Glomerular endothelial cell (primary cell): ENCODE measurements at regions not wholly inside any gene's neighbourhood (a gene's known extent, or its start where the extent isn't known, plus 50 kb on each side); places are given as distances from the start of the nearest gene placed in this dataset.

Source experiments
- DNase-seq: peaks from one replicate; pipeline ENCODE4 v3.0.0-alpha.2; 2011; ENCODE audit warnings: low read depth, low spot score; ENCODE audit errors: extremely low read depth

- no peak for DNase-seq
Measured at GRCh38 chr6:84425971-84426705, 198.7 kb upstream of the CEP162 start.

- no peak for DNase-seq
Measured at GRCh38 chr6:84424956-84425355, 197.5 kb upstream of the CEP162 start.

DNA sequence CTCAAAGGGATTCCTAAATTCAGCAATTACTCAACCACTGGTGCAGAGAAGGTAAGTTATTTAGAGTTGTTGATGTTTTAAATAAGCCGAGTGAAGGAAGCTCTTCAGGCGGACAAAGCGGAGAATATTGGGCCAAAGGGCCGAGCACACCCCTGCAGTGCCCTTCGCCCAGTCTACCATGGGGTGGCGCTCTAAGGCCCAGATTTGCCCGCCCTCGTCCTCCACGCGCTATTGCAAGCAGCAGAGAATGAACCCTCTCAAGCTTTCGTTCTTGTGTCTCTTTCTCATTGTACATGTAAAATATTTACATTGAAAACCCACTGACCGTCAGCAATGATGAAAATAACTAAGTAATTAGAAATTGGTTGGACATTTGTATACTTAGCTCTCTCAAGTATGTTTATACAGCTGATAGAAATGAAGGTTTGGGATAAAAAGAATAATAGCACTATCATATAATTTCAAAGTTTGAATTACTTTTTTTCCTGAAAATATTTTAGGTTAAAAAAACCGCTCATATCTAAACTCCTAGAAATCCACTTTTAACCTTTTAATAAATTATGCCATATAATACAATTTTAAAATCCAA, 195.0 kb upstream of the CEP162 start:
- DNase-seq = peak; percentile 23

GRCh38 chr6:84421031-84421430, 193.6 kb upstream of the CEP162 start:
- no peak for DNase-seq

DNA sequence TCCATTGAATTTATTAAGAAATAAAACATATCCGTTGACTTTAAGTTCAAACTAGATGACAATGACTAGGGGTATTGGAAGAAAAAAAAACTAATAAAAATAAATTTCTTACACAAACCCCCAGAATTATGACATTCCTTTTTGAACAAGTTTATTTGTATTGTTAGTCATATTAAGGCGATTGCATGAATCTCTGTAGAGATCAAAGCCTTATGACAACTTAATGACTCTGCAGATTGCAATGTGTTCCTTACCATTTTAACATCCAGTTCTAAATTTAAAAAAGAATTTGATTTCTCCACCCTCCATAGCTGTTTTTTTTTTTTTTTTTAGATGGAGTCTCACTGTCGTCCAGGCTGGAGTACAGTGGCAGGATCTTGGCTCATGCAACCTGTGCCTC, 189.8 kb upstream of the CEP162 start:
- no peak for DNase-seq

DNA sequence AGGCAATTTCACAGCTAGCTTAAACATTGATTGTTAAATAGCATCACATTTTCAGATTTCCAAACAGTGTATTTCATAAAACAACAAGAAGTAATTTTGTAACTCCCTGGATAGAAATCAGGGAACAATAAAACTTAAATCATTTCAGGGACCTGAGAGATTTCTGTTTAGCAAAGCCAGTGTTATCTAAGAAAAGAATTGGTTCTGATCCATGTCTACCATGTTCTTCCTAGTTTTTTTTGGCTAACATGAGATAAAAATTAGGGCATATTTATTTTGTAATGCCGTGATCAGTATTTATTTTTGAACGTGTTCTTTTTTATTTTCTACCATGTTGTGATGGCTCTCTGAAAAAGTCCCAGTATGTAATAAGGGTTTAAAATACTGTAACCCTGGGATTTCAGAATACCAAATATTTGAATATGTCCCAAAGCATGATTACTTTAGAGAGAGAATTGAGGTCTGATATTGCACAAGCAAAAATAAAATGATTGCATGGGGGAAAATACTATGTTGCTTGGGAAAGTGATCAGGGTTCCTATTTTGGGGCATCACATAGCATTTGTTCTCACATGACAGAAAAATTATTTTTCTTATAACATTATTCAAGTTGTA, 188.7 kb upstream of the CEP162 start:
- no peak for DNase-seq

GRCh38 chr6:84415517-84415916, 188.1 kb upstream of the CEP162 start:
- no peak for DNase-seq

GRCh38 chr6:84415068-84415467, 187.6 kb upstream of the CEP162 start:
- DNase-seq = no peak

- DNase-seq = no peak
Measured at GRCh38 chr6:84414531-84414930, 187.1 kb upstream of the CEP162 start.

- no peak for DNase-seq
Measured at GRCh38 chr6:84411060-84411629, 183.7 kb upstream of the CEP162 start.

- no peak for DNase-seq
Measured at GRCh38 chr6:84409911-84410310, 182.5 kb upstream of the CEP162 start.

- no peak for DNase-seq
Measured at GRCh38 chr6:84408028-84408427, 180.6 kb upstream of the CEP162 start.

DNA sequence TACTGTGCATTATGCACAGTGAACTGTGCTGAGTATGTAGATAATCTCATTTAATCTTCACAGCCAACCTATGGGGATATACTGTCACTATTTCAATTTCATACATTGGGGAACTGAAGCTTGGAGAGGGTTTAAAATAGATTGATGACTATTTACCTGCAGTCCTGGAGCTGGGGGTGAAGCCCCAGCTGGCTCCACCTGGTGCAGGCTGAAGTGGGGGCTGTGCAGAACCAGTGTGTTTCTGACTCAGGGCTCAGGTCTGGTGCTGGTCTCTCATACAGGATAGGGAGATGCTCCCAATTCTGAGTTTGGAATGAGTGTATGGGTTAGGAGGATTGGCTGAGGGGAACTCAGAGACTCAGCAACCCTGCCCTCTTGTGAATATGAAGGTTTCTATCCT, 176.1 kb upstream of the CEP162 start:
- DNase-seq = no peak

- no peak for DNase-seq
Measured at GRCh38 chr6:84399003-84399402, 171.6 kb upstream of the CEP162 start.

DNA sequence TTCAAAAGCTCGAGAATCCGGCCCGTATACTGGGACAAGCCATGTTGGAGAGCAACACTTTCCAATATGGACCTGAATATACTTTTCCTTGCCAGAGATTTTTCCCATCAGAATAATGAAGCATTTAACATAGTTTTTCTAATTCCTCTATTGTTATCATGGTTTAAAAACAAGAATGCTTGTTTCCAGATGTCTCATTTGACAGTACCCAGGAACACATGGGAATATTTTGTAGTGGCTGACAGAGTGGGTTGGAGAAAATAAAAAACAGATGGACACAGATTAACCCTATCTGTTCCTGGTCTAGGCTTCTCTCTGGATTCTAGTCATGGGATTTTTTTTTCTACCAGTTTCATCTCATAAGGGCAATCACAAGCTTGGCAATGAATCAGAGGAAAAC, 164.8 kb upstream of the CEP162 start:
- no peak for DNase-seq

GRCh38 chr6:84390851-84391250, 163.4 kb upstream of the CEP162 start:
- DNase-seq = no peak

DNA sequence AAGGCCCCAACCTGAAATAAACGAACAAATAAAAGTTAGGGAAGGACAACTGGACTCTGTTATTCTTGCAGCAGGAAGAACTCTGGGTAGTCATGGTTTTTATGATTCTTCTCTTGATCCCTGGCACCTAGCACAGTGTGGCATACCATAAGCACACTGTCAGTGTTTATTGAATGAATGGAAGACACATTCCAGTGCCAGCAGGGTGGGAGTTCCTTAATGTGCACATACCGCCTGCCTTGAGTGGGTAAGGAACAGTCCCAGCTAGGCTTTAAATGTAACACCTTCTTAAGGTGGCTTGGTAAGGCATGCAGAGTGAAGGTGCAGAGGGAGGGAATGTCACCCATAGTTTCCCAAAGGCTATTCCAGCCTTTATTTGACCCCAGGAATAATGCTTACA, 162.9 kb upstream of the CEP162 start:
- DNase-seq = no peak

DNA sequence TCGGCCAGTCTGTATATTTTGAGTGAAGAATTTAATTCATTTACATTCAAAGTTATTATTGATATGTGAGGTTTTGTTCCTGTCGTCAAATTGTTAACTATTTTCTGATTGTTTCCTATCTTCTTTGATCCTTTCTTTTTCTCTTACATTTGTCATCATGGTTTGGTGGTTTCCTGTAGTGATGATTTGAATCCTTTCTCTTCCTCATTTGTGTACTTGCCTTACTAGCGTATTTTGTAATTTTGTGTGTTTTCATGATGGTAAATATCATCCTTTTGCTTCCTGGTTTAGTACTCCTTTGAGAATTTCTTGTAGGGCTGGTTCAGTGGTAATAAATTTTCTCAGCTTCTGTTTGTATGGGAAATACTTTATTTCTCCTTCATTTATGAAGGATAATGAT, 151.7 kb upstream of the CEP162 start:
- DNase-seq = no peak

DNA sequence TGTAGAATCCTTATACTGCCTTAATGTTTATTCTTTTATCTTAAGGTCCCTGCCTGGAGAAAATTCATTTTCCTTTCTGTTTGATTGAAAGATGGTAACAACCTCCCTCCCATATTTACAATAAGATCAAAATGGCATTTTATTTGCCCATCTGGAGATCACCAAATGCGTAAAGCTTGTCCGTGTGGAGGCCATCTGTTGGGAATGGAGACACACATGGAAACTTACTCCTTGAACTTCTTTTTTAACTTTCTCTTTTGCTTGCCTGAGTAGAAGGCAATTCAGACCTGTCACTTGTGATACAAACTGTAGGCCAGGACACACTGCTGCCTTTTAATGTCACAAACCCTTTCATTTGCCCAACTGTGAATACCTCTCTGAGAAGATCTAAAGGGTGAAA, 144.8 kb upstream of the CEP162 start:
- no peak for DNase-seq

DNA sequence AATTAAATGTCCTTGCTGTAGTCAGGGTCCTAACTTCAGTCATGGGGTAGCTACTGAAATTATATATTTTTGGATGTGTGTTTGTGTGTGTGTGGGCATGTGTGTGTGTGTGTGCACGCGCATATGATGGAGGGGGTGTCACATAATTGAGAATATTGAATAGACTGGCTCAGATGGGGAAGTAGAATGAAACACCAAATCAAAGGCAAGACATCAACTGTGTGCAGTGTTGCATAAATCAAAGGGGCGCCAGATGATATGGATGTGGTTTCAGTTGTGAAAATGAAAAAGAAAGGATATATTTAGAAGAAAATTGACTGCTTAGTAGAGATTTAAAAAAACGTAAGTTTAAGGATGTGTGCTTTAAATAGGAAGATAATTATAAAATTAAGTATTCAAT, 144.2 kb upstream of the CEP162 start:
- DNase-seq = no peak

GRCh38 chr6:84362193-84362821, 134.9 kb upstream of the CEP162 start:
- DNase-seq = no peak
